Fibroblast of peridontal ligament (primary cell): ENCODE measurements at regions not wholly inside any gene's neighbourhood (a gene's known extent, or its start where the extent isn't known, plus 50 kb on each side); places are given as distances from the start of the nearest gene placed in this dataset.

ENCODE experiments used
- DNase-seq: peaks from one replicate; pipeline ENCODE4 v3.0.0-alpha.2; 2010; ENCODE audit errors: extremely low read depth

GRCh38 chr3:139870000-139870675 is 64.8 kb upstream of the CLSTN2 start:
- DNase-seq = no peak

GRCh38 chr3:139868773-139869172 is 66.2 kb upstream of the CLSTN2 start:
- DNase-seq = no peak

- no peak for DNase-seq
Observed at GRCh38 chr3:139848660-139849059, 86.3 kb upstream of the CLSTN2 start.

- DNase-seq = no peak
Observed at GRCh38 chr3:139846729-139847128, 88.3 kb upstream of the CLSTN2 start.

- no peak for DNase-seq
Observed at GRCh38 chr3:139839659-139840058, 95.3 kb upstream of the CLSTN2 start.

GRCh38 chr3:139839014-139839413 is 96.0 kb upstream of the CLSTN2 start:
- DNase-seq = no peak

GRCh38 chr3:139838269-139838957 is 96.6 kb upstream of the CLSTN2 start:
- no peak for DNase-seq

GRCh38 chr3:139836698-139837464 is 98.1 kb upstream of the CLSTN2 start:
- DNase-seq = no peak

GRCh38 chr3:139835830-139836683 is 98.9 kb upstream of the CLSTN2 start:
- DNase-seq = no peak

GRCh38 chr3:139832998-139833397 is 102.0 kb upstream of the CLSTN2 start:
- no peak for DNase-seq

GRCh38 chr3:139830817-139831216 is 104.2 kb upstream of the CLSTN2 start:
- no peak for DNase-seq

GRCh38 chr3:139827833-139828232 is 107.2 kb upstream of the CLSTN2 start:
- no peak for DNase-seq

GRCh38 chr3:139824864-139825263 is 110.1 kb upstream of the CLSTN2 start:
- DNase-seq = no peak

- no peak for DNase-seq
Observed at GRCh38 chr3:139814646-139815045, 120.3 kb upstream of the CLSTN2 start.

GRCh38 chr3:139811331-139811730 is 123.7 kb upstream of the CLSTN2 start:
- DNase-seq = peak; percentile 64

- DNase-seq = no peak
Observed at GRCh38 chr3:139808201-139808600, 126.8 kb upstream of the CLSTN2 start.

GRCh38 chr3:139803294-139803693 is 125.5 kb upstream of the NMNAT3 start:
- no peak for DNase-seq

- peak; percentile 56 for DNase-seq
Observed at GRCh38 chr3:139797724-139798343, 120.1 kb upstream of the NMNAT3 start.

- peak; percentile 23 for DNase-seq
Observed at GRCh38 chr3:139794469-139795265, 116.9 kb upstream of the NMNAT3 start.

GRCh38 chr3:139793408-139793807 is 115.6 kb upstream of the NMNAT3 start:
- no peak for DNase-seq

GRCh38 chr3:139780593-139780992 is 102.8 kb upstream of the NMNAT3 start:
- no peak for DNase-seq
